ENCODE measurements at regions not wholly inside any gene's neighbourhood (a gene's known extent, or its start where the extent isn't known, plus 50 kb on each side); places are given as distances from the start of the nearest gene placed in this dataset.

GRCh38 chr2:2730301-2730833 lies 399.3 kb upstream of the MYT1L start:
- no peaks in the 10 kb centered on the region for H3K27me3 ChIP-seq (ENCODE audit: control insufficient read depth in 1 of 2, insufficient read depth in 2 of 2, low read length in 2 of 2)
- TF ChIP-seq, protein P1, sequence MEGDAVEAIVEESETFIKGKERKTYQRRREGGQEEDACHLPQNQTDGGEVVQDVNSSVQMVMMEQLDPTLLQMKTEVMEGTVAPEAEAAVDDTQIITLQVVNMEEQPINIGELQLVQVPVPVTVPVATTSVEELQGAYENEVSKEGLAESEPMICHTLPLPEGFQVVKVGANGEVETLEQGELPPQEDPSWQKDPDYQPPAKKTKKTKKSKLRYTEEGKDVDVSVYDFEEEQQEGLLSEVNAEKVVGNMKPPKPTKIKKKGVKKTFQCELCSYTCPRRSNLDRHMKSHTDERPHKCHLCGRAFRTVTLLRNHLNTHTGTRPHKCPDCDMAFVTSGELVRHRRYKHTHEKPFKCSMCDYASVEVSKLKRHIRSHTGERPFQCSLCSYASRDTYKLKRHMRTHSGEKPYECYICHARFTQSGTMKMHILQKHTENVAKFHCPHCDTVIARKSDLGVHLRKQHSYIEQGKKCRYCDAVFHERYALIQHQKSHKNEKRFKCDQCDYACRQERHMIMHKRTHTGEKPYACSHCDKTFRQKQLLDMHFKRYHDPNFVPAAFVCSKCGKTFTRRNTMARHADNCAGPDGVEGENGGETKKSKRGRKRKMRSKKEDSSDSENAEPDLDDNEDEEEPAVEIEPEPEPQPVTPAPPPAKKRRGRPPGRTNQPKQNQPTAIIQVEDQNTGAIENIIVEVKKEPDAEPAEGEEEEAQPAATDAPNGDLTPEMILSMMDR (IDR thresholded peaks at IDR 0.05), result no peak
- H3K27ac ChIP-seq (ENCODE audit: low read depth in 1 of 2, low read length in 2 of 2), result no peak overlapping the region
- no peak overlapping the region for H3K27ac Mint-ChIP-seq
- intact Hi-C loops (cut with DNase I, micrococcal nuclease), result no loop called here
- H3K36me3 ChIP-seq (ENCODE audit: insufficient read depth, low read length), result no peaks in the 10 kb centered on the region
- no peak overlapping the region for H3K4me3 ChIP-seq (ENCODE audit: low read length)
- H3K27me3 Mint-ChIP-seq, result no peaks in the 10 kb centered on the region
- no peak for DNase-seq
- H3K36me3 Mint-ChIP-seq (ENCODE audit: low read depth), result no peaks in the 10 kb centered on the region
- ChIA-PET POLR2A (no interaction called here), CTCF (no interaction called here)
- H3K4me1 ChIP-seq (ENCODE audit: insufficient read depth, low read length), result no peaks in the 10 kb centered on the region
- no peaks in the 10 kb centered on the region for H3K4me1 Mint-ChIP-seq (ENCODE audit: low read depth)
- H3K4me3 Mint-ChIP-seq, result no peak overlapping the region
- no peaks in the 10 kb centered on the region for H3K9me3 Mint-ChIP-seq
- peaks cover 0 to 9% of the 10 kb centered on the region in 2 experiments for H3K9me3 ChIP-seq (ENCODE audit: control insufficient read depth in 1 of 2, insufficient read depth in 1 of 2, low read length in 2 of 2)
- ATAC-seq (ENCODE audit: poor library complexity), result no peak

GRCh38 chr2:2729246-2729645 lies 398.2 kb upstream of the MYT1L start:
- H3K4me3 Mint-ChIP-seq, result no peak overlapping the region
- H3K27ac Mint-ChIP-seq, result no peak overlapping the region
- Histone ChIP-seq H3K4me3 (ENCODE audit: low read length) (no peak overlapping the region), H3K27ac (ENCODE audit: low read depth in 1 of 2, low read length in 2 of 2) (no peak overlapping the region), H3K4me1 (ENCODE audit: insufficient read depth, low read length) (no peaks in the 10 kb centered on the region), H3K36me3 (ENCODE audit: insufficient read depth, low read length) (no peaks in the 10 kb centered on the region), H3K9me3 (ENCODE audit: control insufficient read depth in 1 of 2, insufficient read depth in 1 of 2, low read length in 2 of 2) (peaks cover 0 to 9% of the 10 kb centered on the region in 2 experiments), H3K27me3 (ENCODE audit: control insufficient read depth in 1 of 2, insufficient read depth in 2 of 2, low read length in 2 of 2) (no peaks in the 10 kb centered on the region)
- no peaks in the 10 kb centered on the region for H3K36me3 Mint-ChIP-seq (ENCODE audit: low read depth)
- no peaks in the 10 kb centered on the region for H3K4me1 Mint-ChIP-seq (ENCODE audit: low read depth)
- TF ChIP-seq, protein P1 (IDR thresholded peaks at IDR 0.05), result no peak
- ChIA-PET POLR2A (no interaction called here), CTCF (no interaction called here)
- DNase-seq (no peak), ATAC-seq (ENCODE audit: poor library complexity) (no peak)
- intact Hi-C loops (cut with DNase I, micrococcal nuclease), result no loop called here
- no peaks in the 10 kb centered on the region for H3K27me3 Mint-ChIP-seq
- no peaks in the 10 kb centered on the region for H3K9me3 Mint-ChIP-seq

GRCh38 chr2:2728635-2729034 lies 397.6 kb upstream of the MYT1L start:
- H3K4me3 ChIP-seq (ENCODE audit: low read length), result no peak overlapping the region
- no peaks in the 10 kb centered on the region for H3K9me3 Mint-ChIP-seq
- H3K4me1 Mint-ChIP-seq (ENCODE audit: low read depth), result no peaks in the 10 kb centered on the region
- TF ChIP-seq, protein P1 (IDR thresholded peaks at IDR 0.05), result no peak
- H3K36me3 ChIP-seq (ENCODE audit: insufficient read depth, low read length), result no peaks in the 10 kb centered on the region
- no peak overlapping the region for H3K27ac ChIP-seq (ENCODE audit: low read depth in 1 of 2, low read length in 2 of 2)
- no peak for DNase-seq
- intact Hi-C loops (cut with DNase I, micrococcal nuclease), result loop anchor here in 1 of 2 experiments (1.0 kb wide), 1 partner anchor 16 kb away; no protein-coding TSS in a partner anchor
- no peak overlapping the region for H3K4me3 Mint-ChIP-seq
- H3K27ac Mint-ChIP-seq, result no peak overlapping the region
- CTCF ChIA-PET, result no interaction called here
- no peaks in the 10 kb centered on the region for H3K4me1 ChIP-seq (ENCODE audit: insufficient read depth, low read length)
- no peak for ATAC-seq (ENCODE audit: poor library complexity)
- H3K9me3 ChIP-seq (ENCODE audit: control insufficient read depth in 1 of 2, insufficient read depth in 1 of 2, low read length in 2 of 2), result peaks cover 0 to 9% of the 10 kb centered on the region in 2 experiments
- POLR2A ChIA-PET, result no interaction called here
- no peaks in the 10 kb centered on the region for H3K36me3 Mint-ChIP-seq (ENCODE audit: low read depth)
- no peaks in the 10 kb centered on the region for H3K27me3 Mint-ChIP-seq
- H3K27me3 ChIP-seq (ENCODE audit: control insufficient read depth in 1 of 2, insufficient read depth in 2 of 2, low read length in 2 of 2), result no peaks in the 10 kb centered on the region

Data from CD4-positive, alpha-beta T cell (primary cell).